HCT116 (cell line): ENCODE measurements at regions not wholly inside any gene's neighbourhood (a gene's known extent, or its start where the extent isn't known, plus 50 kb on each side); places are given as distances from the start of the nearest gene placed in this dataset.

Source experiments
- ATAC-seq: fragments of 200-7000 bp; cut with Tn5 transposase; 2 replicates; pipeline ENCODE4 v1.9.1; 2020; ENCODE audit warnings: mild to moderate bottlenecking, moderate library complexity
- BruUV-seq: library from RNA; stranded (reverse); fragments of 400-500 nt; replicated peaks from 2 replicates; lab custom pipeline; 2021; lab: Mats Ljungman, UMichigan
- CTCF ChIA-PET: fragments of 300-600 bp; sonication (Branson Sonifier 250); formaldehyde crosslinking; loops from one replicate; lab custom pipeline; 2021; ENCODE audit warnings: antibody characterized with exemption; lab: Charles Lee
- POLR2A ChIA-PET: fragments of 300-600, 350-600 bp; sonication (Branson Sonifier 250); formaldehyde crosslinking; loops from one replicate; lab custom pipeline; 2021; ENCODE audit warnings: antibody characterized with exemption; lab: Charles Lee
- RAD21 ChIA-PET, 2 experiments: fragments of 300-600 bp; sonication (Branson Sonifier 250); formaldehyde crosslinking; loops; one replicate each; lab custom pipeline; 2023; ENCODE audit warnings: low total read pairs in 2 of 2; ENCODE audit not compliant: uncharacterized antibody in 2 of 2, unreplicated experiment in 2 of 2, low non-redundant PET in 1 of 2; lab: Charles Lee
- DNase-seq: peaks from one replicate; pipeline ENCODE4 v3.0.0-alpha.2; 2010; ENCODE audit warnings: low read depth, low spot score
- H2AFZ ChIP-seq: fragments of 200-600 bp; shearing (Covaris generic), sonication (generic); 2 replicates; pipeline ENCODE4 v1.6.1; 2017; ENCODE audit warnings: low read depth, mixed run types, mixed read lengths, antibody characterized with exemption, low read length; ENCODE audit not compliant: poor library complexity, severe bottlenecking
- H3K27ac ChIP-seq: 2 replicates; pipeline ENCODE4 v1.5.1; 2012; ENCODE audit warnings: low read depth, low read length
- H3K27me3 ChIP-seq: fragments of 200-600 bp; sonication (generic); 2 replicates; pipeline ENCODE4 v1.6.1; 2016; ENCODE audit warnings: mixed run types, low read length, mixed read lengths; ENCODE audit not compliant: insufficient read depth
- H3K36me3 ChIP-seq, 2 experiments: fragments of 200-500 bp in 1 of 2; fragments of 200-600 bp in 1 of 2; sonication (Bioruptor generic) in 1 of 2; sonication (generic) in 1 of 2; 2 replicates each; pipeline versions ENCODE4 v1.5.1 to v1.6.1; 2014 to 2016; ENCODE audit warnings: low read length in 2 of 2, inconsistent platforms in 1 of 2, mixed read lengths in 1 of 2, mixed run types in 1 of 2; ENCODE audit not compliant: insufficient read depth in 2 of 2, control insufficient read depth in 1 of 2
- H3K4me1 ChIP-seq, 2 experiments: fragments of 200-600 bp in 1 of 2; sonication (generic) in 1 of 2; 2 replicates each; pipeline versions ENCODE4 v1.5.1 to v1.6.1; 2012 to 2017; ENCODE audit warnings: low read length in 2 of 2, inconsistent platforms in 1 of 2, mild to moderate bottlenecking in 1 of 2, mixed read lengths in 1 of 2, mixed run types in 1 of 2, moderate library complexity in 1 of 2; ENCODE audit not compliant: insufficient read depth in 2 of 2, control insufficient read depth in 1 of 2
- H3K4me2 ChIP-seq: fragments of 200-600 bp; sonication (generic); 2 replicates; pipeline ENCODE4 v1.6.1; 2017; ENCODE audit warnings: mixed run types, low read length, mixed read lengths
- H3K4me3 ChIP-seq, 2 experiments: fragments of 200-600 bp in 1 of 2; sonication (generic) in 1 of 2; replicated peaks in 1 of 2; 2 replicates each; pipeline ENCODE4 v1.5.1; 2011 to 2016; ENCODE audit warnings: low read length in 2 of 2, control low read depth in 1 of 2, low read depth in 1 of 2, mild to moderate bottlenecking in 1 of 2, mixed read lengths in 1 of 2, mixed run types in 1 of 2
- H3K79me2 ChIP-seq: fragments of 200-600 bp; sonication (generic); 2 replicates; pipeline ENCODE4 v1.6.1; 2017; ENCODE audit warnings: mild to moderate bottlenecking, mixed run types, low read length, moderate library complexity, mixed read lengths; ENCODE audit not compliant: insufficient read depth
- H3K9ac ChIP-seq: fragments of 200-600 bp; sonication (generic); 2 replicates; pipeline ENCODE4 v1.6.1; 2016; ENCODE audit warnings: low read length, mixed read lengths
- H3K9me2 ChIP-seq: fragments of 200-600 bp; sonication (generic), shearing (Covaris generic); 2 replicates; pipeline ENCODE4 v1.6.1; 2017; ENCODE audit warnings: mixed run types, mild to moderate bottlenecking, moderate library complexity; ENCODE audit not compliant: insufficient read depth
- H3K9me3 ChIP-seq, 2 experiments: fragments of 200-500 bp in 1 of 2; fragments of 200-600 bp in 1 of 2; sonication (Bioruptor generic) in 1 of 2; sonication (generic) in 1 of 2; 2 replicates each; pipeline ENCODE4 v1.6.1; 2014 to 2017; ENCODE audit warnings: low read length in 2 of 2, mixed read lengths in 2 of 2, inconsistent platforms in 1 of 2, low read depth in 1 of 2, mild to moderate bottlenecking in 1 of 2, mixed run types in 1 of 2, moderate library complexity in 1 of 2; ENCODE audit not compliant: control insufficient read depth in 1 of 2, insufficient read depth in 1 of 2
- H4K20me1 ChIP-seq: fragments of 200-600 bp; sonication (generic), shearing (Covaris generic); 2 replicates; pipeline ENCODE4 v1.6.1; 2017; ENCODE audit warnings: mixed run types, mild to moderate bottlenecking, moderate library complexity; ENCODE audit not compliant: insufficient read depth
- CBX3 ChIP-seq: IDR thresholded peaks from 2 replicates; pipeline ENCODE4 v1.6.1; 2012; ENCODE audit warnings: low read depth
- CEBPB ChIP-seq: IDR thresholded peaks from 2 replicates; pipeline ENCODE4 v1.6.1; 2012; ENCODE audit warnings: low read depth
- EGR1 ChIP-seq: IDR thresholded peaks from 2 replicates; pipeline ENCODE4 v1.6.1; 2012; ENCODE audit warnings: low read depth
- ELF1 ChIP-seq: IDR thresholded peaks from 2 replicates; pipeline ENCODE4 v1.6.1; 2012; ENCODE audit warnings: low read depth, borderline replicate concordance
- EZH2 ChIP-seq: fragments of 200-600 bp; sonication (generic); IDR thresholded peaks from 2 replicates; pipeline ENCODE4 v1.6.1; 2017; ENCODE audit warnings: antibody characterized with exemption, mixed run types
- EZH2phosphoT487 ChIP-seq: fragments of 200-600 bp; IDR thresholded peaks from 2 replicates; pipeline ENCODE4 v1.6.1; 2018; ENCODE audit warnings: antibody characterized with exemption, borderline replicate concordance
- JUND ChIP-seq: IDR thresholded peaks from 2 replicates; pipeline ENCODE4 v1.6.1; 2012
- POLR2AphosphoS5 ChIP-seq: IDR thresholded peaks from 2 replicates; pipeline ENCODE4 v1.6.1; 2011; ENCODE audit warnings: mild to moderate bottlenecking, low read depth, low read length, moderate library complexity
- SP1 ChIP-seq: IDR thresholded peaks from 2 replicates; pipeline ENCODE4 v1.6.1; 2012; ENCODE audit warnings: low read depth
- SRF ChIP-seq: IDR thresholded peaks from 2 replicates; pipeline ENCODE4 v1.6.1; 2012; ENCODE audit warnings: low read depth
- TCF7L2 ChIP-seq: IDR thresholded peaks from 2 replicates; pipeline ENCODE4 v1.7.0; 2011; ENCODE audit warnings: borderline replicate concordance, inconsistent platforms; ENCODE audit not compliant: insufficient read depth, insufficient read length; ENCODE audit errors: extremely low read depth
- YY1 ChIP-seq: IDR thresholded peaks from 2 replicates; pipeline ENCODE4 v1.6.1; 2011; ENCODE audit warnings: low read length, low read depth, moderate library complexity, mild to moderate bottlenecking; ENCODE audit not compliant: insufficient replicate concordance; ENCODE audit errors: extremely low read depth
- ZFX ChIP-seq: fragments of 450-650 bp; IDR thresholded peaks from 2 replicates; pipeline ENCODE4 v1.6.1; 2017
- ZNF274 ChIP-seq: fragments of 200-500 bp; sonication (Bioruptor generic); IDR thresholded peaks from 2 replicates; pipeline ENCODE4 v1.6.1; 2014; ENCODE audit warnings: mild to moderate bottlenecking, low read depth, low read length, inconsistent platforms
- intact Hi-C: fragments of 100-400 bp; cut with micrococcal nuclease; formaldehyde crosslinking; loops from 2 replicates; pipeline ENCODE4 v1.10.0; 2022
- TF ChIP-seq, protein P1 (sequence below): IDR thresholded peaks from 2 replicates; pipeline ENCODE4 v1.6.1; 2012
- TF ChIP-seq, protein P2 (sequence below), 3 experiments: fragments of 200-600 bp in 1 of 3; sonication (generic) in 1 of 3; IDR thresholded peaks in 2 of 3; conservative IDR thresholded peaks in 1 of 3; 2 replicates each; pipeline ENCODE4 v1.5.1; 2012 to 2017; ENCODE audit warnings: low read depth in 2 of 3, low read length in 2 of 3, antibody characterized with exemption in 1 of 3, borderline replicate concordance in 1 of 3, control low read depth in 1 of 3, mild to moderate bottlenecking in 1 of 3, mixed read lengths in 1 of 3, mixed run types in 1 of 3, moderate library complexity in 1 of 3; ENCODE audit not compliant: insufficient read depth in 1 of 3
- TF ChIP-seq, protein P3 (sequence below): IDR thresholded peaks from 2 replicates; pipeline ENCODE4 v1.6.1; 2012
- TF ChIP-seq, protein P4 (sequence below): IDR thresholded peaks from 2 replicates; pipeline ENCODE4 v1.6.1; 2011; ENCODE audit warnings: mild to moderate bottlenecking, low read length, moderate library complexity; ENCODE audit not compliant: insufficient replicate concordance; ENCODE audit errors: extremely low read depth

DNA sequence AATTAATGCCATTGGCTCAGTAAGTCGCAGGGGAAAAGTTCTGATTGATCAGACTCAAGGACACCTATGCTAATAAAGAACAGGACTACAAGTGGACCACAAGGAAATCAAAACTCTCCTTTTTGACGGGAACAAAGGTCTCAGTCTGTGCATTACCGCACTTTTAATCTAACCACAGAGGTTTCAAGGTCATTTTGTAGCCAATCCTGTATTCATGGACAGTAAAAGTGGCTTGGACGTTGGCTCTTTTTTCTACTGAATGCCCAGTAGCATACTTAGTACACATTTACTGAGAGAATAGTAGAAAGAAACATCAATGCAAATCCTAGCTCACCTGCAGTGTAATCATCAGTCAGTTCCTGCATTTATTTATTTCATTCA is 471.9 kb downstream of the PID1 start:
- no peaks in the 10 kb centered on the region for H3K79me2 ChIP-seq
- POLR2A ChIA-PET = no interaction called here
- no peak for TF ChIP-seq SRF
- TF ChIP-seq TCF7L2 = no peak
- TF ChIP-seq CEBPB = no peak
- no peak for TF ChIP-seq CBX3
- TF ChIP-seq, protein P1, sequence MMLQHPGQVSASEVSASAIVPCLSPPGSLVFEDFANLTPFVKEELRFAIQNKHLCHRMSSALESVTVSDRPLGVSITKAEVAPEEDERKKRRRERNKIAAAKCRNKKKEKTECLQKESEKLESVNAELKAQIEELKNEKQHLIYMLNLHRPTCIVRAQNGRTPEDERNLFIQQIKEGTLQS = no peak
- no peak for TF ChIP-seq EGR1
- no peak for TF ChIP-seq YY1
- TF ChIP-seq ZNF274 = no peak
- TF ChIP-seq, protein P2, sequence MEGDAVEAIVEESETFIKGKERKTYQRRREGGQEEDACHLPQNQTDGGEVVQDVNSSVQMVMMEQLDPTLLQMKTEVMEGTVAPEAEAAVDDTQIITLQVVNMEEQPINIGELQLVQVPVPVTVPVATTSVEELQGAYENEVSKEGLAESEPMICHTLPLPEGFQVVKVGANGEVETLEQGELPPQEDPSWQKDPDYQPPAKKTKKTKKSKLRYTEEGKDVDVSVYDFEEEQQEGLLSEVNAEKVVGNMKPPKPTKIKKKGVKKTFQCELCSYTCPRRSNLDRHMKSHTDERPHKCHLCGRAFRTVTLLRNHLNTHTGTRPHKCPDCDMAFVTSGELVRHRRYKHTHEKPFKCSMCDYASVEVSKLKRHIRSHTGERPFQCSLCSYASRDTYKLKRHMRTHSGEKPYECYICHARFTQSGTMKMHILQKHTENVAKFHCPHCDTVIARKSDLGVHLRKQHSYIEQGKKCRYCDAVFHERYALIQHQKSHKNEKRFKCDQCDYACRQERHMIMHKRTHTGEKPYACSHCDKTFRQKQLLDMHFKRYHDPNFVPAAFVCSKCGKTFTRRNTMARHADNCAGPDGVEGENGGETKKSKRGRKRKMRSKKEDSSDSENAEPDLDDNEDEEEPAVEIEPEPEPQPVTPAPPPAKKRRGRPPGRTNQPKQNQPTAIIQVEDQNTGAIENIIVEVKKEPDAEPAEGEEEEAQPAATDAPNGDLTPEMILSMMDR (IDR thresholded peaks at IDR 0.05 in 2 of 3, conservative IDR thresholded peaks at IDR 0.05 in 1 of 3; ENCODE audit: borderline replicate concordance in 1 of 3, insufficient read depth in 1 of 3, low read depth in 2 of 3, low read length in 2 of 3) = no peak
- no peak for TF ChIP-seq ELF1
- TF ChIP-seq, protein P3, sequence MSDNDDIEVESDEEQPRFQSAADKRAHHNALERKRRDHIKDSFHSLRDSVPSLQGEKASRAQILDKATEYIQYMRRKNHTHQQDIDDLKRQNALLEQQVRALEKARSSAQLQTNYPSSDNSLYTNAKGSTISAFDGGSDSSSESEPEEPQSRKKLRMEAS = no peak
- no peak for TF ChIP-seq SP1
- no peak for TF ChIP-seq JUND
- no peak for TF ChIP-seq EZH2phosphoT487
- no peak for TF ChIP-seq POLR2AphosphoS5
- no peak for TF ChIP-seq ZFX
- TF ChIP-seq, protein P4, sequence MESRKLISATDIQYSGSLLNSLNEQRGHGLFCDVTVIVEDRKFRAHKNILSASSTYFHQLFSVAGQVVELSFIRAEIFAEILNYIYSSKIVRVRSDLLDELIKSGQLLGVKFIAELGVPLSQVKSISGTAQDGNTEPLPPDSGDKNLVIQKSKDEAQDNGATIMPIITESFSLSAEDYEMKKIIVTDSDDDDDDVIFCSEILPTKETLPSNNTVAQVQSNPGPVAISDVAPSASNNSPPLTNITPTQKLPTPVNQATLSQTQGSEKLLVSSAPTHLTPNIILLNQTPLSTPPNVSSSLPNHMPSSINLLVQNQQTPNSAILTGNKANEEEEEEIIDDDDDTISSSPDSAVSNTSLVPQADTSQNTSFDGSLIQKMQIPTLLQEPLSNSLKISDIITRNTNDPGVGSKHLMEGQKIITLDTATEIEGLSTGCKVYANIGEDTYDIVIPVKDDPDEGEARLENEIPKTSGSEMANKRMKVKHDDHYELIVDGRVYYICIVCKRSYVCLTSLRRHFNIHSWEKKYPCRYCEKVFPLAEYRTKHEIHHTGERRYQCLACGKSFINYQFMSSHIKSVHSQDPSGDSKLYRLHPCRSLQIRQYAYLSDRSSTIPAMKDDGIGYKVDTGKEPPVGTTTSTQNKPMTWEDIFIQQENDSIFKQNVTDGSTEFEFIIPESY = no peak
- TF ChIP-seq EZH2 = no peak
- TF ChIP-seq, all 23 proteins: peak for 0

More for the DNA sequence above, 471.9 kb downstream of the PID1 start:
- no peak overlapping the region for H3K9ac ChIP-seq
- H3K4me3 ChIP-seq = no peak overlapping the region
- intact Hi-C loops = no loop called here
- BruUV-seq = no TSS peak
- CTCF ChIA-PET = no interaction called here
- no peaks in the 10 kb centered on the region for H3K27me3 ChIP-seq
- no peaks in the 10 kb centered on the region for H3K9me2 ChIP-seq
- H3K9me3 ChIP-seq = no peaks in the 10 kb centered on the region
- H3K4me2 ChIP-seq = no peak overlapping the region
- ATAC-seq (no peak), DNase-seq (no peak)
- H2AFZ ChIP-seq = no peak overlapping the region
- H4K20me1 ChIP-seq = no peaks in the 10 kb centered on the region
- H3K27ac ChIP-seq = no peak overlapping the region
- H3K4me1 ChIP-seq = no peaks in the 10 kb centered on the region
- RAD21 ChIA-PET = no interaction called here
- H3K36me3 ChIP-seq = no peaks in the 10 kb centered on the region
